Suprapubic skin (tissue), 4 donors: ENCODE measurements at regions not wholly inside any gene's neighbourhood (a gene's known extent, or its start where the extent isn't known, plus 50 kb on each side); places are given as distances from the start of the nearest gene placed in this dataset.

Experiments
- DNase-seq, 2 donors: peaks; one replicate each; pipeline ENCODE4 v3.0.0-alpha.2; 2019; ENCODE audit warnings: low spot score in 2 of 2
- H3K27ac ChIP-seq: fragments of 200-600 bp; sonication (generic); one replicate; pipeline ENCODE4 v1.5.1; 2019
- H3K27me3 ChIP-seq: fragments of 200-600 bp; sonication (generic); one replicate; pipeline ENCODE4 v1.5.1; 2019
- H3K36me3 ChIP-seq: fragments of 200-600 bp; sonication (generic); one replicate; pipeline ENCODE4 v1.5.1; 2019
- H3K4me1 ChIP-seq: fragments of 200-600 bp; sonication (generic); one replicate; pipeline ENCODE4 v1.5.1; 2019
- H3K4me3 ChIP-seq: fragments of 200-600 bp; sonication (generic); one replicate; pipeline ENCODE4 v1.5.1; 2019; ENCODE audit warnings: mild to moderate bottlenecking
- H3K9me3 ChIP-seq: fragments of 200-600 bp; sonication (generic); one replicate; pipeline ENCODE4 v1.5.1; 2019
- CTCF ChIP-seq, 2 donors: fragments of 200-600 bp in 1 of 2; fragments of 450-650 bp in 1 of 2; sonication (generic) in 1 of 2; IDR thresholded peaks; one replicate each; pipeline ENCODE4 v1.5.1; 2016 to 2019; ENCODE audit warnings: antibody characterized with exemption in 2 of 2, mild to moderate bottlenecking in 1 of 2, moderate library complexity in 1 of 2
- EP300 ChIP-seq: sonication (generic); formaldehyde crosslinking; IDR thresholded peaks from one replicate; pipeline ENCODE4 v1.6.1; 2017; ENCODE audit warnings: antibody characterized with exemption
- POLR2A ChIP-seq, 2 donors: fragments of 450-650 bp; IDR thresholded peaks; one replicate each; pipeline ENCODE4 v1.6.1; 2017; ENCODE audit warnings: antibody characterized with exemption in 2 of 2, mild to moderate bottlenecking in 2 of 2, moderate library complexity in 2 of 2
- POLR2AphosphoS5 ChIP-seq, 3 donors: sonication (generic); formaldehyde crosslinking; IDR thresholded peaks; one replicate each; pipeline ENCODE4 v1.6.1; 2017; ENCODE audit warnings: antibody characterized with exemption in 3 of 3
- WGBS: methylation state at CpG from one replicate; pipeline ENCODE4 v1.1.5; 2018; 5-methylcytosine and 5-hydroxymethylcytosine counted together

- Histone ChIP-seq H3K36me3 (no peaks in the 10 kb centered on the region), H3K4me1 (no peaks in the 10 kb centered on the region), H3K4me3 (no peak overlapping the region), H3K27ac (no peak overlapping the region), H3K27me3 (no peaks in the 10 kb centered on the region), H3K9me3 (no peaks in the 10 kb centered on the region)
- TF ChIP-seq EP300 (no peak), POLR2A (IDR thresholded peaks at IDR 0.05) (no peak), POLR2AphosphoS5 (IDR thresholded peaks at IDR 0.05) (no peak), CTCF (IDR thresholded peaks at IDR 0.05) (no peak)
- DNase-seq: no peak
- WGBS: 62% methylated on average over 6 of the region's 6 CpGs
Observed at GRCh38 chr18:51361130-51361860, 163.8 kb upstream of the MEX3C start.

GRCh38 chr18:51363384-51363783 is 165.9 kb upstream of the MEX3C start:
- H3K36me3 ChIP-seq: no peaks in the 10 kb centered on the region
- 57% methylated on average over 1 of the region's 1 CpG for WGBS
- H3K27ac ChIP-seq: no peak overlapping the region
- H3K27me3 ChIP-seq: no peaks in the 10 kb centered on the region
- H3K4me3 ChIP-seq: no peak overlapping the region
- no peaks in the 10 kb centered on the region for H3K9me3 ChIP-seq
- TF ChIP-seq EP300 (no peak), POLR2A (IDR thresholded peaks at IDR 0.05) (no peak), CTCF (IDR thresholded peaks at IDR 0.05) (no peak), POLR2AphosphoS5 (IDR thresholded peaks at IDR 0.05) (no peak)
- H3K4me1 ChIP-seq: no peaks in the 10 kb centered on the region
- no peak for DNase-seq

GRCh38 chr18:51370996-51371395 is 173.5 kb upstream of the MEX3C start:
- DNase-seq: no peak
- Histone ChIP-seq H3K27ac (no peak overlapping the region), H3K27me3 (no peaks in the 10 kb centered on the region), H3K4me3 (no peak overlapping the region), H3K36me3 (no peaks in the 10 kb centered on the region), H3K9me3 (no peaks in the 10 kb centered on the region), H3K4me1 (no peaks in the 10 kb centered on the region)
- TF ChIP-seq POLR2A (IDR thresholded peaks at IDR 0.05): no peak
- TF ChIP-seq POLR2AphosphoS5 (IDR thresholded peaks at IDR 0.05): no peak
- no peak for TF ChIP-seq EP300
- no peak for TF ChIP-seq CTCF (IDR thresholded peaks at IDR 0.05)
- WGBS: 29% methylated on average over 3 of the region's 3 CpGs

- Histone ChIP-seq H3K4me3 (no peak overlapping the region), H3K9me3 (no peaks in the 10 kb centered on the region), H3K4me1 (no peaks in the 10 kb centered on the region), H3K36me3 (no peaks in the 10 kb centered on the region), H3K27me3 (no peaks in the 10 kb centered on the region), H3K27ac (no peak overlapping the region)
- WGBS: 87% methylated on average over 1 of the region's 1 CpG
- no peak for DNase-seq
- TF ChIP-seq POLR2A (IDR thresholded peaks at IDR 0.05): no peak
- no peak for TF ChIP-seq EP300
- TF ChIP-seq CTCF (IDR thresholded peaks at IDR 0.05): no peak
- no peak for TF ChIP-seq POLR2AphosphoS5 (IDR thresholded peaks at IDR 0.05)
Observed at GRCh38 chr18:51371929-51372328, 174.4 kb upstream of the MEX3C start.

- DNase-seq: no peak
- 77% methylated on average over 4 of the region's 4 CpGs for WGBS
- no peak overlapping the region for H3K27ac ChIP-seq
Observed at GRCh38 chr18:51382081-51382480, 184.6 kb upstream of the MEX3C start.

More at GRCh38 chr18:51382081-51382480, 184.6 kb upstream of the MEX3C start:
- Histone ChIP-seq H3K27me3 (no peaks in the 10 kb centered on the region), H3K9me3 (no peaks in the 10 kb centered on the region), H3K4me1 (no peaks in the 10 kb centered on the region), H3K36me3 (no peaks in the 10 kb centered on the region), H3K4me3 (no peak overlapping the region)
- TF ChIP-seq CTCF (IDR thresholded peaks at IDR 0.05): no peak
- no peak for TF ChIP-seq POLR2A (IDR thresholded peaks at IDR 0.05)
- TF ChIP-seq EP300: no peak
- TF ChIP-seq POLR2AphosphoS5 (IDR thresholded peaks at IDR 0.05): no peak
